GM21723 (cell line): ENCODE measurements at regions not wholly inside any gene's neighbourhood (a gene's known extent, or its start where the extent isn't known, plus 50 kb on each side); places are given as distances from the start of the nearest gene placed in this dataset.
"Not testable (repeated sequence)": the region's sequence is repeated elsewhere in the genome, so short reads cannot be mapped to it uniquely, and the experiment has no call there.

Experiments
- ATAC-seq: cut with Tn5 transposase; IDR thresholded peaks from one replicate; pipeline ENCODE4 v1.9.1; 2021; ENCODE audit warnings: mild to moderate bottlenecking, moderate library complexity; ENCODE audit not compliant: unreplicated experiment

GRCh38 chr4:85153221-85153620 is 186.7 kb upstream of the WDFY3 start:
- ATAC-seq, result no peak

- ATAC-seq, result no peak
These were observed 188.1 kb upstream of the WDFY3 start for GRCh38 chr4:85154591-85154990.

GRCh38 chr4:85165808-85166207 is 199.3 kb upstream of the WDFY3 start:
- ATAC-seq, result no peak

- ATAC-seq, result no peak
These were observed 199.8 kb upstream of the WDFY3 start for GRCh38 chr4:85166318-85166717.

- ATAC-seq, result no peak
These were observed 201.8 kb upstream of the WDFY3 start for GRCh38 chr4:85168234-85168834.

GRCh38 chr4:85170241-85170640 is 203.8 kb upstream of the WDFY3 start:
- no peak for ATAC-seq

GRCh38 chr4:85175190-85175589 is 208.7 kb upstream of the WDFY3 start:
- no peak for ATAC-seq

GRCh38 chr4:85177092-85177491 is 210.6 kb upstream of the WDFY3 start:
- no peak for ATAC-seq

GRCh38 chr4:85177679-85178078 is 211.2 kb upstream of the WDFY3 start:
- ATAC-seq, result no peak

- no peak for ATAC-seq
These were observed 214.0 kb upstream of the WDFY3 start for GRCh38 chr4:85180533-85180932.

- ATAC-seq, result no peak
These were observed 220.6 kb upstream of the WDFY3 start for GRCh38 chr4:85187106-85187505.

GRCh38 chr4:85196015-85196414 is 229.5 kb upstream of the WDFY3 start:
- ATAC-seq, result not testable (repeated sequence)

- ATAC-seq, result no peak
These were observed 233.6 kb upstream of the WDFY3 start for GRCh38 chr4:85200106-85200505.

GRCh38 chr4:85209161-85209560 is 242.7 kb upstream of the WDFY3 start:
- no peak for ATAC-seq

- no peak for ATAC-seq
These were observed 243.9 kb upstream of the WDFY3 start for GRCh38 chr4:85210353-85210752.

- ATAC-seq, result not testable (repeated sequence)
These were observed 250.1 kb upstream of the WDFY3 start for GRCh38 chr4:85216571-85216970.

GRCh38 chr4:85218756-85219155 is 252.3 kb upstream of the WDFY3 start:
- ATAC-seq, result no peak

GRCh38 chr4:85221606-85222005 is 253.3 kb upstream of the ARHGAP24 start:
- no peak for ATAC-seq

GRCh38 chr4:85222561-85222960 is 252.4 kb upstream of the ARHGAP24 start:
- ATAC-seq, result no peak

GRCh38 chr4:85228264-85228663 is 246.7 kb upstream of the ARHGAP24 start:
- no peak for ATAC-seq

- no peak for ATAC-seq
These were observed 241.4 kb upstream of the ARHGAP24 start for GRCh38 chr4:85233516-85233915.

- ATAC-seq, result no peak
These were observed 231.1 kb upstream of the ARHGAP24 start for GRCh38 chr4:85243857-85244256.

GRCh38 chr4:85244638-85245037 is 230.3 kb upstream of the ARHGAP24 start:
- no peak for ATAC-seq
